ENCODE measurements at regions not wholly inside any gene's neighbourhood (a gene's known extent, or its start where the extent isn't known, plus 50 kb on each side); places are given as distances from the start of the nearest gene placed in this dataset.

DNA sequence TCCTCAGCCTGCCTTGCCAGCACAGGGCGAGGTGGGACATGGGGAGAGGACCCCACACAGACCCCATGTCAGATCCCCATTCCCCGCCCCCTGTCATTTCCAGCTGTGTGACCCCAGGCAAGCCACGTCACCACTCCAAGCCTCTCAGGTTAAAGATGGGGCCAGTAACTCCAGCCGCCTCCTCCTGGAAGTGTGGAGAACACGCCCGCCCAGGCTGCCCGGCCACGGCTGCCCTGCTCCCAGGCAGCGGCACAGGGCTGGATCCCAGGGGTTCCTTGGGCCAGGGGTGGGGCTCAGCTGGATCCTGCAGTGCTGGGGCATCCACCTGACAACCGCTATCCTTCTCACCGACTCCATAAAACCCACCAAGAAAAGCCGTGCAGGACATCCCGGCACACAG lies 86.1 kb downstream of the PDGFA start:
- TF ChIP-seq CTCF (IDR thresholded peaks at IDR 0.05; ENCODE audit: partially characterized antibody, unreplicated experiment), result no peak
- Mint-ChIP-seq H3K9me3 (ENCODE audit: unreplicated experiment) (peaks cover 4% of the 10 kb centered on the region), H3K4me3 (ENCODE audit: unreplicated experiment) (no peak overlapping the region), H3K27me3 (ENCODE audit: unreplicated experiment) (no peaks in the 10 kb centered on the region), H3K27ac (ENCODE audit: unreplicated experiment) (no peak overlapping the region), H3K4me1 (ENCODE audit: low read depth, unreplicated experiment) (peaks cover 7% of the 10 kb centered on the region), H3K36me3 (ENCODE audit: unreplicated experiment) (no peaks in the 10 kb centered on the region)
- no peak for DNase-seq

DNA sequence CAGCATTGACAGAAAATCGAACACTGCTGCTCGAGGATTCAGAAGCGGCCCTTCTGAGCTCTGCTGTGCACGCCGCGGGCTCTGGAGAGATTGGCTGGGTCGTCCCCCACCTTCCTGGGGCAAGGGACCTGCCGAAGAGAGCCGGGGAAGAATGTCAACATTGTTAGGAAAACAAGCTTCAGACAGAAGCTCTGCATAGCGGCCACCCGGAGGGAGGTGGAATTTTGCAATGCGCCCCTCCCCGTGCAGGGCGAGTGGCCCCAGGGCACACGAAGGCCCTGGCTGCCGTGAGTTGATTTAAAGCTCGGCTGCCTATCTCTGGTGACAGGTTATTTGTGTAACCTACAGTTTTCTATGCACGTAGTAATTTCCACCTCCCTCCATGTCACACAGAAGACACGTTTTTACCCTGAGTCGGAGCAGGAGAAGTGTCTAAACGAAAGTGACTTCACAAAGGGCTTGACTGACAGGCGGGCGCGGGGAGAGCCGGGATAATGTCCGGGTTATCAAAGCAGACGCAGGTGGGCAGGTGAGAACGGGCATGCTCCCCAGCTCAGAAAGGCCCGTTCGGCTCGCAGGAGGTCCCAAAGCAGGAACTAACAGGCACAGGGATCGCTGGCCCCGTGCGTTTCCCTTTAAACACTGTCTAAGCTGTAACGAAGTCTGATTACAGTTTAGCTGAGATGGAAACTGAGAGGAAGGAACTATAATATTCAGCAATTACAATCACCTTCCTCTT lies 84.6 kb downstream of the PDGFA start:
- no peaks in the 10 kb centered on the region for H3K36me3 Mint-ChIP-seq (ENCODE audit: unreplicated experiment)
- no peak for DNase-seq
- no peak overlapping the region for H3K4me3 Mint-ChIP-seq (ENCODE audit: unreplicated experiment)
- no peak for TF ChIP-seq CTCF (IDR thresholded peaks at IDR 0.05; ENCODE audit: partially characterized antibody, unreplicated experiment)
- peaks cover 7% of the 10 kb centered on the region for H3K9me3 Mint-ChIP-seq (ENCODE audit: unreplicated experiment)
- peaks cover 1% of the 10 kb centered on the region for H3K27me3 Mint-ChIP-seq (ENCODE audit: unreplicated experiment)
- no peak overlapping the region for H3K27ac Mint-ChIP-seq (ENCODE audit: unreplicated experiment)
- peaks cover 7% of the 10 kb centered on the region for H3K4me1 Mint-ChIP-seq (ENCODE audit: low read depth, unreplicated experiment)

DNA sequence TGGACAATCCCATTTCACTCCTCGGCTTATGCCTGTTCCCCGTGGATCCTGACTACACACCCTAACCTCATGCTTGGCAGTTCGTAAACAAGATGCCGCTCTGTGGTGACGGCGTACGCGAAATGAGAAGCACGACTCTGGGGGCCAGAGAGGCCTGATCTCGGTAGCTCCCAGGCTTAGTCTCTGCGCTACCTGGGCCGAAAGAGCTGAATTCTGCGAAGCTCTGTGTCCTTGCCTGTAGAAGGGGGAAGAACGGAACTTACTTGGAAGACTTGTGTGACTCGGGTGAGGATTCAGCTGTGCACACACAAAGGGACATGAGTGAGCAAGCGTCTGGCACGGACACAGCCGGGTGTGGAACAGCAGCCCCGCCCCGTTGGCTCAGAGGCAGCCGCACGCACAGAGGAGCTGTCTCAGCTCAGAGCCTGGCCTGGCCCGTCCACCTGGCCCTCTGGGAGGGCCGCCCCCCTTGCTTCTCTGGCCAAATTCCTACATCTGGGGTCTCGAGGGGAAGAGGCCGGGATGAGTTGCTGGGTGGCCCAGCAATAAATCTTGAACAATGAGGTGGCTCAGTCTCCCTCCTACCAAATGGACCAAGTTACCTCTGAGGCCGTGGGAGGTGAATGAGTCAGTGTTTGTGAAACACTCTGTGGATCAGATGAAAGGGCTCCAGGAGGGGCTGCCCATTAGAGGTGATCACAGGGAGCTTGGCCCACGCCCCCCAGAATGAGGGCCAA lies 83.8 kb downstream of the PDGFA start:
- no peaks in the 10 kb centered on the region for H3K36me3 Mint-ChIP-seq (ENCODE audit: unreplicated experiment)
- peak overlapping the region; percentile 2 for H3K4me3 Mint-ChIP-seq (ENCODE audit: unreplicated experiment)
- no peak for TF ChIP-seq CTCF (IDR thresholded peaks at IDR 0.05; ENCODE audit: partially characterized antibody, unreplicated experiment)
- DNase-seq, result no peak
- H3K27ac Mint-ChIP-seq (ENCODE audit: unreplicated experiment), result peak overlapping the region; percentile 43
- peaks cover 4% of the 10 kb centered on the region for H3K27me3 Mint-ChIP-seq (ENCODE audit: unreplicated experiment)
- peaks cover 3% of the 10 kb centered on the region for H3K9me3 Mint-ChIP-seq (ENCODE audit: unreplicated experiment)
- peaks cover 7% of the 10 kb centered on the region for H3K4me1 Mint-ChIP-seq (ENCODE audit: low read depth, unreplicated experiment)

DNA sequence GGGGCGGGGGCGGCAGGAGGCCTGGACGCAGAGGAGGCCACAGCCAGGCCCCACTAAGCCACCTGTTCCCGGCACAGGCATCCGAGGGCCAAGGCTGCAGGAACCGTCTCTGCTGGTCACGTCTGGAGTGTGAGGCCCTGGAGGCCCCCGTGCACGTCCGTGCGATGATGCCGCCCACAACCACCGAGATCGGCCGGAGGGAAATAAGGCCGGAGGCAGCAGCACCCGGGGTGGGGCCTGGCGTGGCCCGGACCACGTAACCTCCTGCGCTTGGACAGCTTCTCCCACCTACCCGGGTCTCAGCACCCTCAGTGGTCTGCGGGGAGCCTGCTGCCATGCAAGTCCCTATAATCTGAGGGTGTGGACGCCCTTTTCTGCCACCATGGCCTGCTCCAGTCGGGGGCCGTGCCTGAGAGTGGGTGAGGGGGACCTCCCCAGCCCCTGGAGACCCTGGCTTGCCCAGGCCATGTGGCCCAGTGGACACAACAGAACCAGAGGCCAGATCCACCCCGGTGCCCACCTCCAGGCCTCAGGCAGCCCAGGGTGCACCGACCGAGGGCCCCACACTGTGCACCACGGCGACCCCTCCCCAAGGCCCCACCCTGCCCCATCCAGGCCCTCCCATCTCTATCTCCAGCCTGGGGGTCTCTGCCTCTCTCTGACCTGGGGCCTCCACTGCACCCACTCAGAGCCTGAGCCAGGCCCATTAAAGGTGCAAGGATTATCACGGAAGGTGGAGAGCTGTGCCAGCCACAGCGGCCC lies 83.1 kb downstream of the PDGFA start:
- Mint-ChIP-seq H3K9me3 (ENCODE audit: unreplicated experiment) (peaks cover 3% of the 10 kb centered on the region), H3K27me3 (ENCODE audit: unreplicated experiment) (peaks cover 4% of the 10 kb centered on the region), H3K4me1 (ENCODE audit: low read depth, unreplicated experiment) (peaks cover 7% of the 10 kb centered on the region), H3K4me3 (ENCODE audit: unreplicated experiment) (no peak overlapping the region), H3K36me3 (ENCODE audit: unreplicated experiment) (no peaks in the 10 kb centered on the region), H3K27ac (ENCODE audit: unreplicated experiment) (no peak overlapping the region)
- TF ChIP-seq CTCF (IDR thresholded peaks at IDR 0.05; ENCODE audit: partially characterized antibody, unreplicated experiment), result no peak
- no peak for DNase-seq

Measured in glutamatergic neuron (in vitro differentiated cells).